Activated CD4-positive, alpha-beta T cell treated with anti-CD3 and anti-CD28 coated beads, Interleukin-10, Interleukin-2, amounts not matched to agents 100 ng/mL and 50 ng/mL, durations not matched to agents 16 hours and 8 hours (primary cell): ENCODE measurements at regions not wholly inside any gene's neighbourhood (a gene's known extent, or its start where the extent isn't known, plus 50 kb on each side); places are given as distances from the start of the nearest gene placed in this dataset.

ENCODE experiments used
- DNase-seq: peaks from one replicate; pipeline ENCODE4 v3.0.0-alpha.2; 2020

DNA sequence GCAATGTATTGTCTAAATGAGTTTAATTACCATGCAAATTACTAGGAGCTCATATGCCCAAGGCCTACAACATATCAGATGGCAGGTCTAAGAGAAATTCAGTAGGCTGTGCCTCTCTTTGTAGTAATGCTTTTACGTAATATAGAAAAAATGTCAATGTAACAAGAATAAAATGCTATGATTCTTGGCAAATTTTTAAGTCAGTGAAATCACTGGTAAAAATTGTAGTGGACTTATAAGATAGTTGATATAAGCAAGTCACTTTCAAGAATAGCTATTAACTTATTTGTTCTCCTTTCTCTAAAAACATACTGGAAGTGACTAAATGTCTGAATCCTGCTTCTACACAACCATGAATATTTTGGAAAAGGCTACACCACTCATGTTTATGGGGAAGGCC is 707.8 kb downstream of the TUSC7 start:
- DNase-seq, result no peak

DNA sequence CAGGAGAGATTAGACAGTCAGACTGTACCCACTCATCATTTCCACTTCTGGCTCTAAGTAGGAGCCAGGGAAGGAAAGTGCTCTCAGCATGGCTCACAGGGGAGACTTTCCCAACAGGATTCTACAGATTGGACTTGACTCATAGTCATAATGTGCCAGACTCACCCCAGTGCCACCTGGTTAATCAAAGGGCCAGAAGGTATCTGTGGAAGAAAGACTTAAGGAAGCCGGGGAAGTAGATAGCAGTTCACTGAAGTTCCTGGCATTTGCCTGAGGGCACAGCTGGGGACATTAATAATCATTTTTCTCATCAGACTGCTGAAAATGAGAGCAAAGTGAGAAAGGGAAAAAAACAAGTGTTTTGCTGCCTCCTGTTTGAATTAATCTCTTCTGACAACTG is 717.5 kb downstream of the TUSC7 start:
- DNase-seq, result no peak

DNA sequence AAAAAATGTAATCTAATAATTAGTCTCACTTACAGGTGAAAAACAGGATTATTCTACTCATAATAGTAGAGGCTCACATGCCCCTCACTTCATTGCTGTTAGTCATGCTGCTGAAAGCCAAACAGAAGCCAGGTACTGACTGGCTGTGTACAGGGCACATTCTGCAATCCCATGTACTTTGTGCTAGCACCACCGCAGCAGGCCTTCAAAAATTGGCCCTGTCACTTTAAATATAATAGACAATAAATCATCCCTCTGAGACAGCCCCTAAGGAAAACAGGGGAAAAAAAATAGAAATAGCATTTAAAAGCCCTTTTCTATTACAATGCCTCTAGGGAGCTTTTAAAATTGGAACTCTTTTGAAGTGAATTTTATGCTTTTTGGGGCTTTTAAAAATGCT is 723.8 kb downstream of the TUSC7 start:
- no peak for DNase-seq

DNA sequence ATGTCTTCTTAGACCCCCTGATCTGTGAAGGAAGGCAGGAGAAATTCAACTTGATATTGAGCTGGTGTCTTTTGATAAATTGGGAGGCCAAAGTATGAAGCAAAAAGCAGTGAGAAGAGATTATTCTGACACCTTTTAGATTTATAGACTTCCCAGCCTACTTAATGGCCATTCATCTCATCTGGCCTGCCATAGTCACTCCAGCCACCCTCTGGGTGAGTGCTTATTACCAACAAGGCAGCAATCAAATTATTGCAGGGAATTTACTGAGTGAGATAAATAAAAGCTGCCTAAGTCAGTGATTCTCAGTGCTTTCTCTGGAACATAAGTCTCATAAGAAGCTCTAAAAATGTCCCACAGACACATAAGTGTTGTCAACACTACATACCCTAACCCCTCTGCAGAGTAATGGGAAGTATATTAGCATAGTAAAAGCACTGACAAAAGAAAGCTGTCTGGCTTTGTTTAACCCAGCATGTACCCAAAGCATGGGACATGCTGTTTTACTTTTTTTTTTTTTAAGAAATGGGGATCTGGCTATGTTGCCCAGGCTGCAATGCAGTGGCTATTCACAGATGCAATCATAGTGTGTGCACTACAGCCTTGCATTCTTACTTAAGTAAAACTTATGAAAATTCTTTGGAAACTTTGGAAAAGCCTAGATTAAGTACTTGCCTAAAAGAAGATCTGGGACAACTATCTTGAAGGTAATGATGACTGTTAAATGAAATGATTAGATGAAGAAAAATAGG is 725.3 kb downstream of the TUSC7 start:
- DNase-seq, result no peak

DNA sequence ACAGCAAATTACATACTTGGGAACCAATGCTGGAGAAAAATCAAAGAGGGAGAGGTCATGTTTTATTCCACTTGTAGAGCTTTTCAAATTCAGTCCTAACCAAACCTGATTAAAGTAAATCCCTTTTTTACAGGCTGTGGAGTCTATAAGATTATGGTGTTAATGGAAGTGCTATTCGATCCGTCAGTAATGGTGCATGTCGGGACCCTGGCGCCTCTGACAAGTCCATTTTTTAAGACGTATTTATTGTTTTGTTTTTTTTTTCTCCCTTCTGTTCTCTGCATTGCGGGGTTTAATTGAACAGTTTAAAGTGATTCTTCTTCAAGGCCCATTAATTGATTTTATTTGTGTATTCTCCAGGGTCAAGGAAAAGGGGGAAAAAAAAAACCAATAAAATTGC is 725.9 kb downstream of the TUSC7 start:
- DNase-seq, result no peak

DNA sequence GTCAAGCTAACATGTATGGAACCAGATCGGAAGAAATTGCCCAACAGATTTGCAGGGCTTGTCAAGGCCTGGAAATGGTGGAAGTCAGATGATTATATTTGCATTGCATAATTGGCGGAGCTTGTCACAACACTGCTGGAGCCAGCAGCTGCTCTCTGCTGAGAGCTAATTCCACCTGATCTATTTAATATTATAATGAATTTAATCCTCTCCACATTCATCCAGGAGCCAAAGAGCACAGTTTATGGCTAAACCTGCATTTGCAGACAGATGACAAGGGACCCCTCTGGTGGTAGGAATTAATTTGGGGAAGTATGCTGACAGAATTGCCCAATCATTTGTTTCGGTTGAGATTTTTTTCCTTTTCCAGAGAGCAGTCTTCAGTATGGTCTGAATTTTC is 730.2 kb downstream of the TUSC7 start:
- DNase-seq, result no peak

DNA sequence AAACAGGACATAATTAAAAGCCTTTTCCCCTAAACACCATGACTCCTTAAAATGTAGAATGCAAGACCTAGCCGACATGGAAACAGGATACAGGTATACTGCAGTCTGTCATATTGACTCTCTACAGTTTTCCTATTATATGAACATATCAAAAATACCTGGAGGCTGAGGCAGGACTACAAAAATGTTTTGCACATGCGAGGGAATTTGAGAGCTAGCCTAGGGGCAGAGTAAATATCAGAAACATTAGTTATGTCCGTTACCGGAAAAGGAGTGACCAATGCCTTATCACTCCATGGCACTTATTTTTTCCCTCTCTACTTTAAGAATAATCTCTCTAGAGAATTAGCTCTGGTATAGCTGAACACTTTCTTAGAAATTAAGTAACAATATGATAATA is 732.3 kb downstream of the TUSC7 start:
- no peak for DNase-seq

DNA sequence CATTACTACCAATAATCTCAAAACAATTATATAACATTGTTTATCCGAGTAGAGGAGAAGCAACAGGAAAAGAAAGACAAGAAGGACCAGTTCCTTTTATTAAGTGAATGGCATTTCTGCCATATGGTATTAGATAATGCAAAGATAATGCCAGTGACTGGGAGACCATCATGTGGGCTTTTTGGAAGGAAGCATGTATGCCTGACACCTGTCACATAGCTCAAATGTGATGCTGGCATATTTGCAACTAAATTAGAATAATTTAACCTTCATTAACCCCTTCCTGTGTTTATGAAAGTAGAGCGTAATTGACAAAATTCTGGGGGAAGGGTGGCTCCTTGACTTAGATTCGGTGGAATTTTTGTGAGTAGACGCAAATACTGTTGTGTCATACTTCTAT is 733.0 kb downstream of the TUSC7 start:
- DNase-seq, result no peak

DNA sequence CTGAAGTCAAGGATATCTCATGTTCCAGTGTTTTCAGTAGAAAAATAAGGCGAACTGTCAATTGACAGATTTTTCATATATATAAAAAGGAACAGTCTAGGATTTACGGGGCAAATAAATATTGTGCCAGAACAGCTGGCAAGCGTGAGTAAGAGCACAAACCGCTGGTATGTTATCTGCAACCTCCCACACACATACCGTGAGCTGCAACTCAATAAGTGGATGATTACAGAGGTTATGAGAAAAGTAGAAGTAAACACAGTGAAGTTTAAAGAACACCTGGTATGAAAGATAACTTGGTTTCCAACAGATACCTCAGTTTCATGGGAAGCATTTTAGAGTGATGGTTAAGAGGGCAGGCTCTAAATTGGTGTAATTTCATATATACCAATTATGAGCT is 733.4 kb downstream of the TUSC7 start:
- DNase-seq, result no peak

DNA sequence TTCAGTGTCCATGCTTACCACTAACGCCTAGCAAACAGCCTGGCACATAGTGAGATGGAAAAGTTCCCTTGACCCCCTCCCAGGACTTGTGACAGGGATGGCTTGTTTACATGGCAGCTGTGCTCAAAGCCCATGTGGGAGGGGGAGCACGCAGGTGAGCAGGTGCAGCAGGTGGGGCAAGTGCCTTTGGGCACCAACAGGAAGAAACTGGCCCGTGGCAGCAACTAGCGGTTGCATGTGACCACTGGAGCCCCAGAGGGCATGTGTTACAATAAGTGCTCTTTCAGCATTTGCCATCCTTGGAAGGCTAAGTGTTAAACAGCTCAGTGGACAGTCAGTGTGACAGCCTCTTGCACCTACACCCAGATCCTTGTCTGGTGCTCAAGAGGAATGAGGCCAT is 734.6 kb downstream of the TUSC7 start:
- DNase-seq, result no peak

DNA sequence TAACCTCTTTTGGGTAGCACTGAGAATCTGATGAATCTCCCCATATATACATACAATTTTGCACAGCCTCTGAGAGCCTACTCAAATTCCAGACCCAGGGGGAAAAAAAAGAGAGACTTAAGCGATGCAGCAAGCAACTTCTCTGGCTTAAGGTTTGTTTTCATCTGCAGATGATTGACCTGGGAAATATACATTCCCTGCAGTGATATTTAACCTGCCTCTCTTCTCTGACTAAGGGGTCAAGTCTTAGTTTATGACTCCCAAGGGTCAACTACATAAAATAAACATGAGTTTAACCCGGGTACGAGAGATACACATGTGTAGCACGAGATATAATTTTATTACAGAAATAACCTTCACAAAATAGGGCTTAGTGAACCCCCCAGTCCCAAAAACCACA is 737.8 kb downstream of the TUSC7 start:
- no peak for DNase-seq

DNA sequence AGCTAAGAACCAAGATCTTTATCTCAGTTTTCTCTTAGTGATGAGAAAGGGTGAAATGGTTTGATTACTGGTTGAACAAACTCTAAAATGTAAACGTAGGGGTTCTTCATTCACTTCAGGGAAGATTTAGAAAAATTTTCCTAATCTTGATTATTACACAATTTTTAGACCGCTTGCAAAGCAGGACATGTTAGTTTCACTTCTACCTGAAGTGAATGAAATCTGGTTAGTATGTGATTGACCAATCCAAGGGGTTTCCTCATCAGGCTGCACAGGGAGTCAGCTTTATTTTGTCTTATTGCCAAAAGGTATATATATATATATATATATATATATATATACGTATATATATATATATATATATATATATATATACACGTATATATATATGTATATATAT is 740.4 kb downstream of the TUSC7 start:
- DNase-seq, result no peak

DNA sequence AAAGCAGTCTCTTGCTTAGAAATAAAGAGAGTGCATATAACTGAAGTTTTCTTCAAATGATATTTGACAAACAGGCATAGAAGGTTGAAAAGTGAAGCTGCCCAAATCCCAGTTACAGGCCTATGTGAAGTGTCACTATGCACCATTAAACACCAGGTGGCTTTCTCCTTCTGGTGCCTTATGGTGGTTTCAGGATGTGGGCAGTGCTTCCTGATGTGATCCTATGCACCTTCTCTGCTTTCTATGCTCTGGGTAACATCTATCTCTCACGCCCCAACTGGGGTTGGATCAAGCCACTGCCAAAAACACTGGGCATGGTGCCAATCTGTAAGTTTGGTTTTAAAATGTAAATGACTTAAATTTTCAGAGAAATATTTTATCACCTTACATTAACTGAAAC is 744.7 kb downstream of the TUSC7 start:
- no peak for DNase-seq

DNA sequence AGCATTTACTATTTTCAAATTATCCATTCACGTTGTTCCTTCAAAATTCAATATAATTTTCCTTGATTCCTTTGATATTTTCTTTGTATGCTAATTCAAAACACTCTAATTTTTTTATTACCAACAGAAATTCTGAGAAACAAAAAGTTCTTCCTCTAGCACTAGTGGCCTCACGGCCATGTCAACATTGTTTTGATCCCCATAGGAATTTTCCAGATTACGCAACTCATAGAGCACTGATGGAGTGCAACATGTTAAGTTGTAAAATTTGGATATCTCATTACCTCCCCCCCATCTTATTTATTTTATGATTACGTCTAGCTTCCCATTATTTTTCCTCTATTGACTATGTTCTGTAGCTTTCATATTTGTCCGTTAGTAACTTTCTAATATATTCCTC is 745.3 kb downstream of the TUSC7 start:
- no peak for DNase-seq

DNA sequence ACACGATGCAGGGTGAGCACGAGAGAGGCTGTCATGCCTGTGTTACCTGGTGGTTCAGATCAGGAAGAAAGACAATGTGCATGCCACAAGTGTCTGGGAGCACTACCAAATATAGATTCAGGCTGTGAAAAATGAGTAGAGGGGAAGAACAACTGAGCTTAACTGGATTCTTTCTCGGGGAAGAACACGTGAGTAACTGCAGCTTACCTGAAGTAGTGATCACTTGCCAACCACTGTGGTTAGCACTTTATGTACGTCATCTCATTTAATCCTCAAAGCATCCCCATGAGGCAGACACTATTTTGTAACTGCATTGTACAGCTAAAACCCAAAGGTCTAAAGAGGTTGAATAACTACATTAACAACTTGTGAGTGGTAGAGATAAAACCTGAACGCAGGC is 746.2 kb downstream of the TUSC7 start:
- DNase-seq, result no peak

DNA sequence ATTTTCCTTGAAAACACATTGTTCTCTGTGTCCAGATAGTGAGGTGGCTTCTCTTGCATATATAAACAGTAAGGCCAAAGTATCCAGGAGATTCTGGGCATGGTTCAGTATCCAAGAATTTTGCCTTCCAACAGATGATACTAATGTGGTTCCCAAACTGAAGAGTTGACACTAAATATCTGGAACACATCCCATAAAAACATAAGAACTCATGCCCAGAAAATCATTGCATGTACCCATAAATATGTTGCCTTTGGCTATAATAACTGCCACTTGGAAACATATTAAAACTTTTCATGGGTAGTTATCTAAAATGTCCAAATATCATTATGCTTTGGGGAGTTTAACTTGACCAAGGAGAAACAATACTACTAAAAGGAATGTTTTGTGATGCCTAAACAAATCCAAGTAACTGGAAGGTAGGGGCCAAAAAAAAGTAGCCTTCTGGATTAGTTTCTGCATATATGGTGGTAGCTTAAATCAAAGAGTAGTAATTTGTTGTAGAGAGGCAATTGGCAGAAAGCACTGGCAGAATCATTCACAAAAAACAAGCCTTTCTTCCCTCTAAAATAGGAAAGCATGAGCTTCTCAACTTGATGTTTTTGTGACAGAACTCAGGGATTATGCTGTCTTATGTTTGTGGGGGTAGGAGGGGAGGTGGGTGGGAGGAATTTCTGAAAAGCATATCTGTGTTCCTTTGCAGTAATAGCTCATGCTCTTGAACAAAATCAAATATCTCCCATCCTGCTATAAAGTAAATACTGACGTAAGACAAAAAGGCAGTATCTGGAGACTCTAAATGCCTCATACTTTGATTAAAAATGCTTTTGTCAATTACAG is 753.9 kb downstream of the TUSC7 start:
- no peak for DNase-seq

DNA sequence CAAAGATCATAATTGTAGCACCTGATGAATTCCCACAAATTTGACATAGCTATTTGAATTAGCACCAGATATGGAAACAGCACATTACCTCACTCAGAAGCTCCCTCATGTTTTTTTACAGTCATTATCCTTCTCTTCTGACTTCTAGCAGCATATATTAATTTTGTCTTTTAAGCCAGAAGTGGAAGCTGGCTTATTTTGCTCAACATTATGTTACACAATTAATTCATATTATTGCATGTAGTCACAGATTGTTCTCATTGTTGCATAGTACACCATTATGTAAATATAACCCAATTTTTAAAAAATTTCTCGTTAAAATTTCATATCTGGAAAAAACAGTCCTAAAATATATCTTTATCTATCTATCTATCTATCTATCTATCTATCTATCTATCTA is 762.3 kb downstream of the TUSC7 start:
- DNase-seq, result no peak

DNA sequence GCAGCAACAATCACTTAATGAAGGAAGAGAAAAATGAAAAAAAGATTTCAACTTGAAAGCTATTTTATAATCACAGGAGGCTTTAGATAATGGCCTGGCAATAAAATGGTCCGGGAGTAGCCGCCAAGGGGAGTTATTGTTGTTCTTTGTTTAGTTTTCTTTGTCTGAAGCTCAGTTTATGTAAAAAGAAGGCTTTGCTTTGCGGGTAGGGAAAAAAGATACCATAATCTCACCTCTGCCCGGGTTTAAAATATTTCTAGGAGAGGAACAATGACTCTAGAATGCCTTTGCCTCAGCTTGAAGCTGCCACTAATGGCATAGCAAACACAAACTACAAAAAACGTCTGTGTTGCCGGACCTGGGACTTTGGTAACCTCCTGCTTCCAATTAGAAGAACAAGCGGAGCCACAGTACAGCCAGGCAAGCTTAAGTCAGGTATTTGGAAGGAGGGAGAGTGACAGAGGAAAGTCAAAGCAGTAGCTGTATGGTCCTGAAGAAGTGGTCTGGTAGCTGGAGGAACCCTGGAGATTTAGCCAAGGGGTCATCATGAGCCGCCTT is 764.5 kb downstream of the TUSC7 start:
- DNase-seq, result no peak

DNA sequence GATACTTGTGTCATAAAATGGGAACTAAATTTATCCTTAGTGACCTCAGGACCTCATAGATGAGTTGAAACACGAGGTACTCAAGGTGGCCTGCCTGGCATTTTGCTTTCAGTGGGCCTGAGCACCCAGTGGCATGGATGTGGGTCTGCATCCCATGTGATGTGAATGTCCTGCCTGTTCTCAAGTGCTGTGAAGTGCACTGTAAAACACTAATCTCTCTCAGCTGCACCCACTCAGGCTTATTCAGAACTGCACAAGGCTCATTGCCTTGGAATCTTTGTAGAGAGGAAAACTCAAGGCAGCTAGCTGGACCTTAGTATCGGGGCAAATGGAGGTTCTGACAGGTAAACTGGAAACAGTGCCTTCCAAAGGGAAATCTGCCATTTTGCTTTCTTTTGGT is 767.0 kb downstream of the TUSC7 start:
- DNase-seq, result no peak

DNA sequence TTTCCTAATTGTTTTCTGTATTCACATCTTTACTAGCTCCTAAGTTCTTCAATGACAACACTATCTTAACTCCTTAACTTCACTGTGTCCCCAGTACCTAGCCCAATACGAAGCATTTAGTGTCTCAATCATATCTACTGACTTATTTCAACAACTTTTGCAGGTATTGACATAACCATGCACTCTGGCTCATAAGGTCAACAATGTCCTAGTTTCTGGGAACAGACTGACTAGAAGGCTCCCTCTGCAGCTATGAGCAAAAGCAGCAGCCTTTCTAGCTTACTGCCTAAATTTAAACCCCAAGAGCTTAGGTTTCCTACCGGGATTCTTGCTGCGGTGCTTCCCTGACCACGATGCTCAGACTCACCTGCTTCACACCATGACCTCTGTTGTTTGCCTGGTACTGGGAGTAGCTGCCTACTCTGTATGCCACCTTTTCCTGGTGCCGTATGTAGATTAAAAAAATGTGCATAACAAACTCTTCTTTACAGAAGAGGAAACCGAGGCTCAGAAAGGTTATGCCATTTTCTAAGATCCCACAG is 767.7 kb downstream of the TUSC7 start:
- no peak for DNase-seq

DNA sequence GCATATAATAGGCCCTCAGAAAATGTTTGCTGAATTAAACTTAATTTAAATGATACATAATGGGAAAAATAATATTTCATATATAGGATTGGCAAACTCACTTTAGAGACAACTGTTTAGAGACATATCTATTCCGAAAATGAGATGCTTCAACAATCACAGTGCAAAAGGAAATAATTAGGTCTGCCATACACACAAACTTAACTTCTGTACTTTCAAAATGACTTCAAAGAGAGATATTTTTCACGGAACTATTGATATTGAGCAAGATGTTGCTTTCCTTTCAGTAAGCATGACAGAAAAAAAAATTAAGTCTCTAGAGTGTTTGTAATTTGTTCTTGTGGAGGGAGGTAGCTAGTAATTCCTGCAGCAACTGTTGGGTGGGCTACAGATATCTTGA is 769.5 kb downstream of the TUSC7 start:
- DNase-seq, result no peak

DNA sequence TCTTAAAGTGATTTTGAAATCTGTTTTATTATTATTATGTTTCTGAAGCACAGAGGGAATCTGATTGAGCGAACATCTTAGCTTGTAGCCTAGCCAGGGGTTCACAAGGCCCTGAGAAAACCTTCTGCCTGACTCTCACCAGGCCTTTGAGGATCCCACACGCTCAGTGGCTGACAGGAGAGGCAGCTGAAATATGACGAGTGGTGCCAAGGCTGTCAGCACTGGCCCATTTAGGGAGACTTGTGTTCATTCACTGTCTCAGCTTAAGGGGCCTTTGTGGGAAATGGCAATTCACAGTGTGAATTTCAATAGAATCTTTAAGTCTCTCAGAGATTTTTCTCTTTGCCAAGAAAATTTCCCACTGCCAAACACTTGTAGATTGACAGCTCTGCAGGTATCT is 770.9 kb downstream of the TUSC7 start:
- DNase-seq, result no peak

DNA sequence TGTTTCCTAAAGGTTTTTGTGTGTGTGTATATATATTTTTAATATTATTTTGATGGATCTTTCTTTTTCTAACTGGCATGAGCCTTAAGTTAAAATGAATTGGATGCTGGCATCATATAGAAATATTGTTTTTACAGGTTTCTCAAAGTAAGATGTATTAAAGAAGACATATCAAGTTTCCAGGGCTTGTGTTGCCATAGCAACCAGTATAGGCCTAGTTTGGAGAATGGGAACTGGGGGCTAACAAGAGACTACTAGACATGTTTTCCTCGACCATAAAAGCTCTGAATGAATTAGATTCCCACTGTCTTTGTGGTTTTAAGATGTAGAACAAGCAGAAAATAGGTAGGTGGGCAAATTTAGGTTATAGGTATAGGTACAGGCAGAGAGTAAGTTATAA is 771.4 kb downstream of the TUSC7 start:
- no peak for DNase-seq

DNA sequence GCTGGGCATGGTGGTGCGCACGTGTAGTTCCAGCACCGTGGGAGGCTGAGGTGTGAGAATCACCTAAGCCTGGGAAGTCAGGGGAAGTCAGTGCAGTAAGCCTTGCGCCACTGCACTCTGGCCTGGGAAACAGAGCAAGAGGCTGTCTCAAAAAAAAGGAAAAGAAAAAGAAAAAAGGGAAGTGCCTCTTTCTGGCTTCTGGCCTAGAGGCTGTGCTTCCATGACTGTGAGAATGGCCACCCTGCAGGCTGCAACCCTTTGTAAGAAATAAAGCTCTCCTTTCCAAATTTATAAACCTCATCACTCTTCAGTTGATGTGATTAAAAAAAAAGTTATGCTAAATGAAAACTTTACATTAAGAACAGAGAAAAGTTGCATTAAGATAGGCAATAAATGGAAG is 774.3 kb downstream of the TUSC7 start:
- DNase-seq, result no peak
